Fibroblast of skin of left quadriceps (primary cell): ENCODE measurements at regions not wholly inside any gene's neighbourhood (a gene's known extent, or its start where the extent isn't known, plus 50 kb on each side); places are given as distances from the start of the nearest gene placed in this dataset.

ENCODE experiments used
- DNase-seq, 2 experiments: peaks; one replicate each; pipeline ENCODE4 v3.0.0-alpha.2; 2013; ENCODE audit warnings: low read depth in 2 of 2

- peak; percentile 53 to 56 for DNase-seq
Measured at GRCh38 chr2:120809151-120809550, 73.5 kb downstream of the GLI2 start.

GRCh38 chr2:120809609-120810440 lies 74.2 kb downstream of the GLI2 start:
- DNase-seq: no peak

- no peak for DNase-seq
Measured at GRCh38 chr2:120810639-120811038, 75.0 kb downstream of the GLI2 start.

GRCh38 chr2:120812866-120813265 lies 77.2 kb downstream of the GLI2 start:
- DNase-seq: no peak

- no peak for DNase-seq
Measured at GRCh38 chr2:120814352-120814751, 78.7 kb downstream of the GLI2 start.

GRCh38 chr2:120815292-120815691 lies 79.6 kb downstream of the GLI2 start:
- DNase-seq: no peak

- DNase-seq: no peak
Measured at GRCh38 chr2:120817136-120817955, 81.7 kb downstream of the GLI2 start.

- DNase-seq: no peak
Measured at GRCh38 chr2:120817956-120818325, 82.3 kb downstream of the GLI2 start.

- DNase-seq: peak; percentile 71 to 73
Measured at GRCh38 chr2:120818441-120818920, 82.8 kb downstream of the GLI2 start.

- DNase-seq: no peak
Measured at GRCh38 chr2:120819720-120820210, 84.1 kb downstream of the GLI2 start.

- DNase-seq: peak; percentile 63 to 72
Measured at GRCh38 chr2:120820263-120820952, 84.7 kb downstream of the GLI2 start.

- DNase-seq: peak; percentile 39 to 44
Measured at GRCh38 chr2:120820953-120821279, 85.2 kb downstream of the GLI2 start.

- no peak for DNase-seq
Measured at GRCh38 chr2:120821446-120822160, 85.9 kb downstream of the GLI2 start.

- DNase-seq: no peak
Measured at GRCh38 chr2:120822933-120823332, 87.3 kb downstream of the GLI2 start.

GRCh38 chr2:120823551-120823950 lies 87.9 kb downstream of the GLI2 start:
- DNase-seq: no peak

- no peak for DNase-seq
Measured at GRCh38 chr2:120824246-120824645, 88.6 kb downstream of the GLI2 start.

- no peak for DNase-seq
Measured at GRCh38 chr2:120825370-120826259, 89.9 kb downstream of the GLI2 start.

- no peak for DNase-seq
Measured at GRCh38 chr2:120826260-120826648, 90.6 kb downstream of the GLI2 start.

- no peak for DNase-seq
Measured at GRCh38 chr2:120826716-120827410, 91.2 kb downstream of the GLI2 start.

- DNase-seq: no peak
Measured at GRCh38 chr2:120828066-120828465, 92.4 kb downstream of the GLI2 start.
